GM20431 (cell line): ENCODE measurements at regions not wholly inside any gene's neighbourhood (a gene's known extent, or its start where the extent isn't known, plus 50 kb on each side); places are given as distances from the start of the nearest gene placed in this dataset.
"Not testable (repeated sequence)": the region's sequence is repeated elsewhere in the genome, so short reads cannot be mapped to it uniquely, and the experiment has no call there.

Experiments
- in situ Hi-C: fragments of 300-500 bp; cut with MseI, MboI; formaldehyde crosslinking; loops from one replicate; pipeline ENCODE4 v1.15.0; 2020; ENCODE audit warnings: low sequenced_read_pairs; ENCODE audit not compliant: unreplicated experiment

DNA sequence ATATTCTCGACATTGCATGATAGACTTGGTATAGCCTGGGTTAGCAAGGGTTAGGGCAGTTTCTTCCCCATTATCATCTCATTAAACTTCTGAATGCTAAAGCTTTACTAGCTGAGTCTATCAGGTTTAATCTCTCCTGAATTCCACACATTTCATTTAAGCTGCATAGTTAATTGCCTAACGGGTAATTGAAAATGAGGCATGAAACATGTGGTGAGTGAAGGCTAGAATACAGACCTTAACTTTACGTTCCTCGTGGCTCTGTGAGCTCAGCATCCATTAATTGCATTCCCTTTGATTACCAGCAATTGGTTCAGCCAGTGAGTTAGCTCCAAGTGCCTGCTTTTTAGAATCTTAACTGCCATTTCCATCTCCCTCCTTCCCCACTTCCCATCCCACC is 126.5 kb upstream of the MEX3C start:
- in situ Hi-C loops, result no loop called here

DNA sequence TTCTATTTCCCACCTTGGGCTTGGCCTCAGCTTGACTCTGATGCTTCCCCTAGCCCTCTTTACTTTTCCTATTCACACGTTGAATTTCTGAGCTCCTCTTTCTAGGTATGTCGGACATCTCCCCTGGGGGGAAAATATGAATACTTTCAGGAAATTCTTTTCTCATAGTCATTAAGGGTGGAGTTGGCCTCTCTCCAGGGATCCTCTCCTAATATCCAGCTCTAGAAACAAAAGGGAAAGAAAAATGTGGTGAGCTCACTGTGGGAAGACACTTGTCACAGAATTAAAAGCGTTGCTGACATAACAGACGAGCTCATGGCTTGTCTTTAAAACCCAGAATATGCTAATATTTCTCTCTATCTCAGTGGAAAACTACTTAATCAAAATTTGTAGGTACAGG is 132.7 kb upstream of the MEX3C start:
- in situ Hi-C loops, result no loop called here

DNA sequence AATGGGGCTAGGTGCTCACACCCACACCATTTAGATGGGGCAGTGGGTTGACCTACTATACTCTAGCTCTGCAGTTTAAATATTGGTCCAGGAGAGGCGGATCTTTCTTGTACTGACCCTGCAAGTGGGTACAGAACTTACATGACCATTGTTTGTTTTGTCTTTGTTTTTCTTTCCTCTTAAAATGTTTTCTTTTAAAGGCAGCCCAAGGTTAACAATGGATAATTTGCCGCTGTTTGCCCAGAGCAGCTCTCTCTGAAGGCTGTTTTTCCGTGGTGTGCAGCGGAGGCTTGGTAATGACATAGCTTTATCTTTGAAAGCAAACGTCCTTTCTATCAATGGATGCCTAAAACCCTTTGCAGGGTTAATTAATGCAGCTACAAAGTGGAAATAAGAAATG is 133.3 kb upstream of the MEX3C start:
- in situ Hi-C loops, result no loop called here

DNA sequence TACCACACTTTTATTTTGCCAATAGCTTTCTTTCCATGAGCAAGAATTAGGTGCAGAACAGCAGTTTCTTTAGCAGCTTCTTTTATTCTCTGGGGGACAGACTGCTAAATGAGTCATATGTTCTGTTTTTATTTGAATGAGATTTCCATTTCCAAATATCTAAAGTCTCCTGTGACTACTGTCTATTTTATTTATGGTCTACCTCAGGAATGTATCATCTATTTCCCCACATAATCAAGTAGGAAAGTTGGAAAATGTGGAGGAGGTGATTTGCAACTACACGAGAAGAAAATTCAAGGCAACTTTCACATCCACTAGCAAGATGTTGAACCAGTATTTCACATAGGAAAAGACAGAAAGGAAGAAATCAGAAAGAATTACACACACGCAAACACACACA is 139.9 kb upstream of the MEX3C start:
- in situ Hi-C loops, result no loop called here

DNA sequence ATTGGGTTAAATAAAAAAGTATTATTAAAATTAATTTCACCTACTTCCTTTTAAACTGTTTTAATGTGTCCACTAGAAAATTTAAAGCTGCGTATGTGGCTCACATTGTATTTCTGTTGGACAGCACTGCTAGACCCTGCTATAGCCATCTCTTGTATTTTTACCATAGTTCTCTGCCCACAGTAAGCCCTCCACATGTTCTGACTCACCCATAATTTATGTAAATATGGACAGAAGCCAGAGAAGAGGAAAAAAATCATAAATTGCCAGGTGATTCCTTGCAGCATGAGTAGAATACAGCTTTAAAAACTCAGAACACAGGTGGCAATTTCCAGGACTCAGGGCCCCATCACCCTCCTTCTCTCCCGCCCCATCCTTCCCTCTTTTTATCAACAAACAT is 142.4 kb upstream of the MEX3C start:
- in situ Hi-C loops, result no loop called here

DNA sequence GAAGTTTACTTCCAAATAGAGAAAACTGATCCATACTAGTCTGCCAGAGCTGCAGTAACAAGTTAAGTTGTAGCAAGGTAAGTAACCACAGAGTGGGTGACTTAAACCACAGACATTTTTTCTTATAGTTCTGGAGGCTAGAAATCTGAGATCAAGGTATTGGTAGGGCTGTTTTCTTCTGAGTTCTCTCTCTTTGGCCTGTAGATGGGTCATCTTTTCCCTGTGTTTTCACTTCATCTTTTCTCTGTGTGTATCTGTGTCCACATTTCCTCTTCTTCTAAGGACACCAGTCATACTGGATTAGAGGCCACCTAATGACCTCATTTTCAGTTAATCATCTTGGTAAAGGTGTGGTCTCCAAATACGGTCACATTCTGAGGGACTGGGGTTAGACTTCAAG is 142.9 kb upstream of the MEX3C start:
- in situ Hi-C loops, result no loop called here

DNA sequence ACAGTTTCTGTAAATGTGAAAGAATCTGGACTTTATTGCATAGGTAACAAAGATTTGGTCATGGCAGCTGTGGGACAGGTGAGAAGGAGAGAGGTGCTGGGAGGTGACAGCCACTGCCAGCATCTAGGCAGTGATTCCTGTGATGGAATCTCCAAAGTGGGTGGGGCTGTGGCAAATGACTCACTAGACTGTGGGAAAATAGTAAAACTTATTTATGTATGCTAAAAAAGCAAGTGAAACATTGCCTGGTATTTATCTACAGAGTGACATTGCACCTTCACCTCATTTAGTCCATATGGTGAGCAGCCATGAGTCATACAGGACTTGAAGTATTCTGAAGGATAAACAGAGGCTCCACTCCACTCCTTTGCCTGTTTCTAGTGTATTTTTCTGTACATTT is 145.3 kb upstream of the MEX3C start:
- in situ Hi-C loops, result no loop called here

DNA sequence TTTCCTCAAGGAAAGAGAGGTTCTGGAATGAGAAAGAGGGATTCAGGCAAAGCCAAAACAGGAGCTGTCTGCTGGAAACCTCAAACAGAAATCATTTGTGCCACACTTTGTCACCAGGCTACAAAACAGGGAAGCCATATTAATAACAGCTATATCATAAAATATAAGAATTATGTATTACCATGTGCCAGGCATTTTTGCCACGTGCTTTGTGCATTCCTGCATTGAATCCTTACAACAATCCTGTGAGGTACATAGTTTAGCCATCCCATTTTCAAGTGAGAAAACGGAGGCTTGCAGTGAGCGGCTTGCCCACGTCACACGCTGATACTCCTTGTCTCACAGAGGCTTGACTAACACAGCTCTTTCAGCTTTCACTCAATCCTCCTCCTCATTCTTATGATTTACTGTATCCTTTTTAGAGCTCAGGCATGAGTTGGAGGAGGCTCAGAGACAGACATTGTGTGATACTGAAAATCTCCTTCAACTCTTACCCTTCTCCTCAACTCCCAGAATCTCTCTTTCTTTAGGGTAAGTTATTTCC is 148.4 kb upstream of the MEX3C start:
- in situ Hi-C loops, result no loop called here

DNA sequence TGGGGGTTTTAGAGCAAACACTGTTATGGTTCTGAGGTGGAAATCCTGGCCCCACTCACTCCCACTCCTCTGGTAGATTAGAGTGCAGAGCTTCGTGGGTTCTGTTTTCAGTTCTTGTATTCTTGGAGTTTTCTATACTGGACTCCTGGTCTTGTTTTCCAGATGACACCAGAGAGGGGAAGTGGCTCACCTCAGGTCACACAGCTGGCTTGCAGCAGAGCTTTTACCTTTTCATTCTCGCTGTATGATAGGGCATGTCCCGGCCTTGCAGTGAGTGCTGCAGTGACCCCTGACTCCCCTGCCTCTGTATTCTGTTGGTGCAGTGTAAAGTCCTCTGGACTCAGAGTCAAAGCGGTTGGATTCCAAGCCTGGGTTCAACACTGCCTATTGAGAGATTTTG is 148.9 kb upstream of the MEX3C start:
- in situ Hi-C loops, result no loop called here

DNA sequence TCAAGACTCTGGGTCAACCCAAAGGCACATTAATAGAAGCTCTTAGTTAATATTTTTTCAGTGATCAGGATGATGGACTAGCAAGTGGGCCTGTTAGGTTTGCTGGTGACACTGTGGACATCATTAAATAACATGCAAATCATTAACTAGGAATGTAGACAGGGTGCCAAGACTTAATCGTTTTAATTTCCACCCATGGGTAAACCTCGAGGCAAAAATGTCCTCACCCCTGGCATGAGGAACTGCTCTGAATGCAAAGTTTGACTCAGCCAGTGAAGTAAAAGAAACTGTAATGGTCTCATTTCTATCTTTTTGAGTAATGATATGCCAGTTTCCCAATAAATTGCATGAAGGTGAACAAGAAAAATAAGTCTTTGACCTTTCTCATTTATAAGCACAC is 152.6 kb upstream of the MEX3C start:
- in situ Hi-C loops, result no loop called here

DNA sequence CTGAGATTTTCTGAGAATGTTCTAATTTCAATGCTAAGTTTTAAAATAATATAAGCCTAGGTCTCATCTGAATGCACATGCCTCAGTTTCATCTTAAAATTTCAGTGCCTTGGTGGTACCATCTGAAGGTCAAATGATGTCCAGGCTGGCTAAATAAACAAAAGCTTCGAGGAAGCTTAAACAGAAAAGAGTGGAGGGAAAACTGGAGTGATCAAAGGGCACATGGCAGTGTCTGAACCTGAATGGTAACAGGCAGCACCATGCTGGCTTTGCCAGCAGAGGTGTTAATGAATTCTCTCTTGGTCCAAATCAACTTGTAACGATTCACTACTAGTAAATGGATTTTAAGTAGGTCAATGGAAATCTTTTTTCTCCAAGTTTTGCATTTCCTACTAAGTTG is 158.4 kb upstream of the MEX3C start:
- in situ Hi-C loops, result no loop called here

DNA sequence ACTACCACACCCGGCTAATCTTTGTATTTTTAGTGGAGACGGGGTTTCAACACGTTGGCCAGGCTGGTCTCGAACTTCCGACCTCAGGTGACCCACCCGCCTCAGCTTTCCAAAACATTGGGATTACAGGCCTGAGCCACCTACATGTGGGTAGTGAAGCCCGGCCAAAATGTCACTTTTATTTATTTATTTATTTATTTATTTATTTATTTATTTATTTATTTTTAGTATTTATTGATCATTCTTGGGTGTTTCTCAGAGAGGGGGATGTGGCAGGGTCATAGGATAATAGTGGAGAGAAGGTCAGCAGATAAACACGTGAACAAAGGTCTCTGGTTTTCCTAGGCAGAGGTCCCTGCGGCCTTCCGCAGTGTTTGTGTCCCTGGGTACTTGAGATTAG is 162.8 kb upstream of the MEX3C start:
- in situ Hi-C loops, result not testable (repeated sequence)

DNA sequence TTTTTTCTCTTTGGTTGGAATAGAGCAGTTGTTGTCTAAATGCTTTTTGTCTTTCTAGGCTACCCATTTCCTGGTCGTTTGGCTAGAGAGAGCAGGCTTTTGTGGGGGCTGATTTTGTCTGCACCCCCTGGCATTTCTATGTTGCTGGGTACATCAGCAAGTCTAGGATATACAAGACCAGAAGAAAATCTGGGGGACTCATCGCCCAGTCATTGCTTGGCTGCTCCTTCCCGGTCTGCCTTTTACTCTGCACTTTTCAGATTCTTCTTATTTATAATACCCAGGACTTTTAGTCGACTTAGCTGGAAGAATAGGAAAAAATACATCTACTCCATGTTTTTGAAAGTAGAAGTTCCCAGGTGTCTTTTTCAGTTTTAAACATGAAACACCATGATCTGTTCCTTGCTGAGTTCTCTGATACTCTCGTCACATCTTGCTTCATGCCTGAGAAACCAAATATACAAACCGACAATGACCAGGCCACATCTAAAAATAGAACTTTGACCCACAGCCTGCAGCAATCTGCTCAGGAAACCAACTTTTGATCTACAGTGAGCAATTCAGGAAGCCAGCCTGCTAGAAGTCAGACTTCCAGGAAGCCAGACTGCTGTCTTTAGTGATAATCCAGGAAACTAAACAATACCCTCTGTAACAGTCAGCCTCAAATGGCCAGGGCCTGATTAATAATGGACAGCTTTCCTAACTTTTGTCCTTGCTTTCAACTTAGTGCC is 163.8 kb upstream of the MEX3C start:
- in situ Hi-C loops, result no loop called here

DNA sequence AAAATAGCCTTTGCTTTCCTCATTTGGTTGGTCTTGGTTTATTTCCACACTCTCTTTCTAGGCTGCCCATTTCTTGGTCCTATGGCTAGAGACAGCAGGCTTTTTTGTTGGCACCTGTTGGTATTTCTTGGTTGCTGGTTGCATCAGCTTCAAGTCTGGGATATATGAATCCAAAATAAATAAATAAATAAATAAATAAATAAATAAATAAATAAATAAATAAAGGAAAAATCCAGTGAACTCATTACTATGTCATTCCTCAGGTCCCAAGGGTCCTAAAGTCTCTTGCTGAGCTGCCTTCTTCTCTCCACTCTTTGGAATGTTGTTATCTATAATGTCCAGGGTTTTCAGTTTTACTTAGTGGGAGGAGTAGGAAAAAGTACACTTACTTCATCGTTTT is 165.9 kb upstream of the MEX3C start:
- in situ Hi-C loops, result no loop called here

DNA sequence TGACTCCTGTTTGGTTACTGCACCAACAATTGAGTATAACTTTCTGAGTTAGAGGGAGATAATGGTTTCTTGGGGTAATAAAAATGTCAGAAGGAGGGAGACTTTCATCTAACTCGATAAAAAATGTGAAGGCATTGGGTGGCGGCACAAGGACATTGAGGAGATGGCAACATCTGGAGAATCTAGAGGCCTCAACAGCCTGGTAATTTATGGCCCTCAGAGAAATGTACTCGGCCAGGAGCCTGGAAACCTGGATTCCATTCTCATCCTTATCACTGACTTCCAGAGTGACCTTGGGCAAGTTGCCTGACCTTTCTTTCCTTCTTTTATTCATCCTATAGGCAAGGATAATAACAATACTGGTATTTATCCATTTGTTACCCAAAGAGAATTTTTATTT is 173.5 kb upstream of the MEX3C start:
- in situ Hi-C loops, result no loop called here

DNA sequence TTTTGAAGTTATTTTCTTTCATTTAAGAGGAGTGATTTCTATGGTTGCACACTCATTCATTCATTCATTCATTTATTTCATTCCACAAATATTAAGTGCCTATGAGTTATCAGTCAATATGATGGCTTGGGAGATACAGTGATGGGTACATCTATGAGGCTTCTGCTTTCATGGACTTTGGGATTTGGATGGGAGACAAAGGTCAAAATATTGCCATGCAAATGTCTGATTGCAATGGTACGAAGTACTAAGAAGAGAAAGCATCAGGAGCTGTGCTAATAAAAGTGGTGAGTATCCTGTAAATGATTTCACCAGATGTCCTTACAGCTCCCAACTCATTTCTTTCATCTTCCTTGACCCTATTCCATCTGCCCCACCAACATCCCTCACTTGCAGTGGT is 174.4 kb upstream of the MEX3C start:
- in situ Hi-C loops, result no loop called here

DNA sequence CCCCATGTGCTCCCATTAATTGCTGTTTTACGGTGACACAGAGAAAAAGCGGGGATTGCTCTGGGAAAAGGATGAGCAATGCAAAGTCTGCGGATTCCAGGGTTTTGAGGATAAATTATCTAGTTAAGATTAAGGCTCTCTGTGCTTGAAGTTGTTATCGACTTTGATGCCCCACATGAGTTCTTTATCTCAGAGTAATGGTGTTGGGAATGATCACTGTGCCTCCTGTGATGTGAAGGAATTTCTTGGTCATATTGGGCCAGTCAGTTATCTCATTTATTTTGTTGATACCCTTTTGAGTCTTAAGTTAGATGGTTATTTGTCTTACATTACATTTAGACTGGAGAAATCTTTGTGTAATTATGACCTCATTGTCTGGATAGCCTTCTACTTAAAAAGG is 184.6 kb upstream of the MEX3C start:
- in situ Hi-C loops, result loop anchor here (25.0 kb wide), 1 partner anchor 270 kb away; no protein-coding TSS in a partner anchor

DNA sequence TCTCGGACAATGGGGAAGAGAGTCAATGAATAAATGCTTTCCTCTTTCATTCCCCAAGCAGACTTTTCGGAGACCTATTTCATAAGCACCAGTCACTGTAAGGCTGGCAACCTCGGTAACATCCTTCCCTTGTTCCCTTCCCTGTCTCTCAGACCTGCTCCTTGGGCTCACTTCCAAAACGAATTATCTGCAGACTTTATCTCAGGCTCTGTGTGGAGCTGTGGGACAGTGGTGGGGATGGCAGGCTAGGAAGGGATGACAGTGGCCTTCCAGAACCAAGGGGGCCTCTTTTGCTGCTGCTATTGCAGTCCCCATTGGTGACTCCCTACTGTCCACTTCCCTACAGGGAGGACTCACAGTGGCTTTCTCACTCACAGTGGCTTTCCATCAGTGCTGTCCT is 185.6 kb upstream of the MEX3C start:
- in situ Hi-C loops, result loop anchor here (25.0 kb wide), 1 partner anchor 271 kb away; no protein-coding TSS in a partner anchor

DNA sequence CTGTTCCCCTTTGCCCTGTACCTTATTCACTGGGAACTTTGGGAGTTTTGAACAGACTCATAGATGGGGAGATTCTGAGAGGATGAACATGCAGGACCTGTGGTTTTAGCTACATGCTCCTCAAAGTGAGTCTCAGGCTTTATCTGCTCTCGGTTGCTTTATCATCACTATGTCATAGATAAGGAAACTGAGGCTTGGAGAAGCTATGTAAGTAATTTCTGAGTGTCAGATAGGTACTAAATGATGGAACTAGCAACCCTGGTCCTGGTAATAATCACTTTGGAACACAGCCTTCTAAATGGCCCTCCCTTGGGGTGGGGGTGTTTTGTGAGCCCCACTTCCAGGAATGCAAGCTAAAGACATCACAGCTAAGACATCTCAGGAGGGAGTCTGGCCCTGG is 186.2 kb upstream of the MEX3C start:
- in situ Hi-C loops, result loop anchor here (25.0 kb wide), 1 partner anchor 271 kb away; no protein-coding TSS in a partner anchor

DNA sequence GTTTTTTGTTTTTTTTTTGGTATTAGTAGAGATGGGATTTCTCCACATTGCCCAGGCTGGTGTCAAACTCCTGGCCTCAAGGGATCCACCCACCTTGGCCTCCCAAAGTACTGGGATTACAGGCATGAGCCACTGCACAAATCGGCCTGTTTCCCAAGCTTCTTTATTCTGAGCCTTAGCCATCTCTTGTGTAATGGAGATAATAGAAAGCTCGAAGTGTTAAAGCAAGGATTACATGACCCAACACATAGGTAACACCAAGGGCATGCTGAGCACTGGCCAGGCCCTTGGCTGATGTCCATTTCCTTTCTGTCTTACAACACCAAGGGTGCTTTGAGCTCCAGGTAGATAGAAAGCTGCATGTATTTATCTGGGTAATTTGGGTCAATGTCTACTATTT is 187.8 kb upstream of the MEX3C start:
- in situ Hi-C loops, result loop anchor here (25.0 kb wide), 1 partner anchor 273 kb away; no protein-coding TSS in a partner anchor

DNA sequence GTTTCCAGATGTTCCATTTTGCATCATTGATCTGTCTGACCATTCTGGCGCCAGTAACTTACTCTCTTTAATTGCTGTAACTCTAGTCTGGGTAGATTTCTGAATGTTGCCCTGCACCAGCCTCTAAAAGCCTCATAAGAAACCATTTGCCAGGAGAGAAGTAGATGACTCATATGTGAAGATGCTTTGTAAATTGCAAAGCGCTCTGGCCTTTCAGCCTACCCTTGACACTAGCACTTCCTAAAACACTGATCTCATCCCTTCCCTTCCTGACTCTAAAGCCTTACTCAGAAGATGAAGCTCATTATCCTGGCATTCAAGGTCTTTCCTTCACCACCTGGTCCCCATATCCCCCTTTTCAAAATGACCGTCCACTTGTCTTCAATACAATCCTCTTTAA is 193.2 kb upstream of the MEX3C start:
- in situ Hi-C loops, result loop anchor here (25.0 kb wide), 1 partner anchor 278 kb away; no protein-coding TSS in a partner anchor

DNA sequence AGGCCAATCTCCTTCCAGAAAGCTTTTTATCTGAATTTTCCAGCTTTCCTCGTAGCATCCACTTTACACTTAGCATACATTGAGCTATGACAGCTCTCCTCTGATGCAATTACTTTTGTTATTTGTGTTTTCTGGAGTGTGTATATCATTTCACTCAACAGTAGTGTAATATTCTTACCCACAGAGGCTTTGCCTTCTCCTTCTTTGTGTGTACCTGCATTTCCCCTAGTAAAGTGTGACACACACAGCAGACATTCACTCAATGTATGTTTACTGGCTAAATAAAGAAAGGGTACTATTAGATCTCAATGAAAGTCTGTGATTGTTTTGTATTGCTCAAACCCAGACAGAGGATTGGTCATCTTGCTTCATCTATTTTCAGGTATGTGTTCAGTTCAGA is 193.7 kb upstream of the MEX3C start:
- in situ Hi-C loops, result loop anchor here (25.0 kb wide), 1 partner anchor 279 kb away; no protein-coding TSS in a partner anchor
